Activated gamma-delta T cell treated with Interleukin-2 at 50 U/mL for 16 hours (primary cell): ENCODE measurements at regions not wholly inside any gene's neighbourhood (a gene's known extent, or its start where the extent isn't known, plus 50 kb on each side); places are given as distances from the start of the nearest gene placed in this dataset.
"Not testable (repeated sequence)": the region's sequence is repeated elsewhere in the genome, so short reads cannot be mapped to it uniquely, and the experiment has no call there.

Experiments
- DNase-seq: peaks from one replicate; pipeline ENCODE4 v3.0.0-alpha.2; 2020

DNA sequence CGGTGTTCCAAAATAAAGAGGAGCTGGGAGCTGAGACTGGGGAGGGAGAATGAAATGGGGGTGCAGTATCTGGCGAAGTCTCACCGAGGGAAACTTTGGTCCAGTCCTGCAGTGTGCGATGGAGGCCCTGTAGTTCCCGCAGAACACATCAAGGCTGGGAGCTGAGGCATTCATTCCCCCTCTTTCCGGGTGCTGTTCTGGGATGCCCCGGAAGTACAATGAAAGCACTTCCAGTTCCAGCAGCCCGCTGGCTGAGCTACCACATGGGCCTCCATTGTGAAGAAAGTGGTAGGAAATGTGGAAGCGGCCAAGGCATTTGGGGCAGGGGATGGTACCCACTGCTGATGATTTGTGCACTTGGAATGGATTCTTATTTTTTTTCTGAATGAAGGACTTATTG lies 560.7 kb downstream of the GLRX3 start:
- DNase-seq: no peak

DNA sequence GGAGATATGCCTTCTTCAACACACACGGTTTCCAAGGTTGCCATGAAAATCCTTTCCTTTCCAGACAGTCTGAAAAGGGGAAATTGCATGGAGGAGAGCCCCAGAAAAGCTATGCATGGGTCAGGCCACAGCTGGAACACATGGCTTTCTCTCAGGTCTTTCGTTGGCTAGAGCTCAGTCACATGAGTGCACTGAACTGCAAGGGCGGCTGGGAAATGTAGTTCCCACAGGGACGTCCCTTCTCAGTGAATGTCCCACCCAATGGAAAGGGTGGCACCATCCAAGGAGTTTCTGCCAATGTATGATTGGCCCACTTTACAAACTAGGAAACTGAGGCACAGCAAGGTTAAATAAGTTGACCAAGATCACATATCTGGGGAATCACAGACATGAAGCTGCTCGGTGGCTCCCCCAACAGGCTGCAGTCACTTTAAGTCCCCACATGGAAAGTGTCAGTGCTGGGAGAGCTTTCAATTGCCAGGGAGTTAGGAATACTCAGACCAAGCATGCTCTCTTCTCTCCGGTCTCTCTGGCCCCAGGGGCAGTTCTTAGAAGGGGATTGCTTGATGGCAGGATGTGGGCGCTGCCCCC lies 571.3 kb downstream of the GLRX3 start:
- DNase-seq: no peak

DNA sequence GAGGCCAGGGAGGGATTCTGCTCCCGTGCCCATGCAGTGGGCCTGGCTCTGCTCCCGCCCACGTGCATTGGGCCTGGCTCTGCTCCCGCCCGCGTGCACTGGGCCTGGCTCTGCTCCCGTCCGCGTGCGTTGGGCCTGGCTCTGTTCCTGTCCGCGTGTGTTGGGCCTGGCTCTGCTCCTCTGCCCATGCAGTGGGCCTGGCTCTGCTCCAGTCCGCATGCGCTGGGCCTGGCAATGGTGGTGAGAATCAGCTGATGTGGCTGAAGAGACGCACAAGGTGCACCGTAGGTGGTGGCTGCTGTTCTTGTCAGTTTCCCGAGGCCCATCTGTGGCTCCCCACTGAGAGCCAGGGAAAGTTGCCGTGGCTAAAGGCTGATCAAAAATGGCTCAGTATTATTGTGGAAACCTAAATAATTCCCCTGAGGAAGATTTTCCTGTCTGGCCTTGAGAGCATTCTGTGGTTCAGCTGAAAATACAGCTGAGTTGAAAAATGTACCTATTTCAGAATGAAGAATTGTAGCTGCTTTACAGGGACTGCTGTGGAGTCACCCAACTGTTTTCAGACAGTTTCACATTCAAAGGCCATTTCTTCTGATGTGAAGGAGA lies 572.4 kb downstream of the GLRX3 start:
- DNase-seq: no peak

DNA sequence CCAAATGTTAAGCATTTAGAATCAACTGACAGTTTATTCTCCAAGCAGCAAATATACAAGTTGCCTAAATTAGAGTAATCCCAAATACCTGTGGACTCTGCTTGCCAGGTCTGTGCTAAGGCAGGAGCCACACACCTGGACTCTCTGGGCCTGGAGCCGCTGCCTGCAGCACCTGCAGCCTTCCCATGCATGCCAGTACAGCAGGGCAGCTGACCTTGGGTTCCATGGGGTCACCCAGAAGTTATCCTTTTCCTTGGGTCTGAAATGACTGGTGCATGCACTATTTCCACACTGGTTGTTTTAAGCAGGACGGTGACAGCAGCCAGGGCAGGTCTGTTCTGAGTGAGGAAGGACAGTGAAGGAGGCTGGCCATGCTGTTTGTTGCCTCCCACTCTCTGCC lies 573.2 kb downstream of the GLRX3 start:
- no peak for DNase-seq

DNA sequence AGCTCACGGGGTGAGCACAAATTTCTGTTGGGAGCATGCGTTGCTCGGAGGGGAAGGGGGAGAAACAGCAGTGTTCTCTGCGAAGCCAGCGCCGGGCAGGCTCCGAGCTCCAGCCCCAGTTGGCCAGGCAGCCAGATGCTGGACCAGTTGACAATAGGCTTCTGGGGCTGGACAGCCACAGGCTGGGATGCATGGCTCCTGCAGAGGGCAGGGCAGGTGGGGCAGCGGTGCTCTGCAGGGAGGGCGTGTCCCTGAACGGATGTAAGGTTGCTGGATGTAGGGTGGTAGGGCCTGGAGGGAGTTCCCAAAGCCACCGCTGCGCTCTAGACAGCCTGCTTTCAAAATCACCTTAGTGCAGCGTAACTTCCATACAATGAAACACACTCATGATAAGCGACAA lies 574.9 kb downstream of the GLRX3 start:
- no peak for DNase-seq

DNA sequence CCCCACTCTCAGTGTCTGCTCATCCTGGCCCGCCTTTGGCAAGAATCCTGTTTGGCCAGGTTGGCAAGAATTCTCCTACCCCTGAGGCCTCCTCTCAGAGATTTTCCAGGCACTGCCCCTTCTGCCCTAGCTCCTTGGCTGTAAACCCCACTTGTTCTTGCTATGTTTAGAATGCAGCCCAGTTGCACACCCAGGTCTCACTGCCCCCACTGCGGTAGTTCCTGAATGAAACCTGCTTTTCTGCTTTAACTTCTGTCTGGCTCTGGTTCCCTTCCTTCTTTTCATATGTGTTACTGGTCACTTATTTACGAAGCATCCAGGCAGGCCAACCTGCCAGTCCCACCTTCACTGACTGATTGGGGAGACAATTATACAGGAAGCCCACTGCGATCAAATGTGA lies 576.9 kb downstream of the GLRX3 start:
- no peak for DNase-seq

DNA sequence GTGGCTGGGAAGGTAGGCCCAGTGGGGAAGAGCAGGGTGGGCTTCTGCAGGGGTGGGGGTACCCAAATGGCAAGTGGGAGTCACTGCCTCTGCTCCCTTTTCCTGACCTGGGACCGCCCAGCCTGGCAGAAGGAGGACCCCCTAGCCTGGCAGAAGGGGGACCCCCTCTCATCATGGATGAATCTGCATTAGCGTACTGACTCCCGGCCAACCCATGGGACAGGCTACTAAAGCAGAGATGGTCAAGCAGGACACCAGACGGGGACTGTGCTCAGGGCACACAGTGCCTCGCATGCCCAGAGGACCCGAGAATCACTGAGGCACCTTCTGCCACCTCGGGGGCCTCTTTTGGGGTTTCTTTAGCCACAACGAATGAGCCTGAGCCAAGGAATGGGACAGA lies 577.5 kb downstream of the GLRX3 start:
- no peak for DNase-seq

DNA sequence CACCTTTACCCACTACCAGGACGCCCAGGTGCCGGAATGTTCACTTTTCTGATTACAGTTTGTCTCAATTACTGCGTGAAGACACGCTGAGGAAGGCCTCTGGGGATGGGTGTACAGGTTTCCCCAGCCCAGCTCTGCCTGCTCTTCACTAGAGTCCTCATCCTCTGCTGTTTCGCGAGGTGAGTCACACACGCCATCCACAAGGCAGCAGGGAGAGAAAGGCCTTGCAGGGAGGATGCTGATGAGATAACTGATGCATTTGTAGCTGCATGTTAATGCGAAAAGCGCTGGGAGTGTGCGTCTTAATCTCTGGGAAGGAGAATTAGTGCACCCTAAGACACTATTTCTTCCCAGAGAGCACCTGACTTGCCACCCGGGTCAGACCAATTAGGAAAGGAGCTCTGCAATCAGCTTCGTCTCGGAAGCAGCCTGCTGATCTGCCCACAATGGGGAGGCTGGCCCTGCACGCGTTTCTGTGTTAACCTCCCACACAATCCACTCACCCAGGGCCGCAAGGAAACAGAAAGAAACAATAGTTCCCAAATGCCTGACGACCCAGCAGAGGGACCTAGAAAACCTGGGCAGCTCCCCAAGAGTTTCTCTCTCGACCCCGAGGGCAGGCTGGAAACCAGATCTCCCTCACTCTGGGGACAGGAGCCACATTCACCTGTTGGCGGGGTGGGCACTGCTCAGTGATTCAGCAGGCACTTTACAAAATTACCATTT lies 578.7 kb downstream of the GLRX3 start:
- DNase-seq: no peak

DNA sequence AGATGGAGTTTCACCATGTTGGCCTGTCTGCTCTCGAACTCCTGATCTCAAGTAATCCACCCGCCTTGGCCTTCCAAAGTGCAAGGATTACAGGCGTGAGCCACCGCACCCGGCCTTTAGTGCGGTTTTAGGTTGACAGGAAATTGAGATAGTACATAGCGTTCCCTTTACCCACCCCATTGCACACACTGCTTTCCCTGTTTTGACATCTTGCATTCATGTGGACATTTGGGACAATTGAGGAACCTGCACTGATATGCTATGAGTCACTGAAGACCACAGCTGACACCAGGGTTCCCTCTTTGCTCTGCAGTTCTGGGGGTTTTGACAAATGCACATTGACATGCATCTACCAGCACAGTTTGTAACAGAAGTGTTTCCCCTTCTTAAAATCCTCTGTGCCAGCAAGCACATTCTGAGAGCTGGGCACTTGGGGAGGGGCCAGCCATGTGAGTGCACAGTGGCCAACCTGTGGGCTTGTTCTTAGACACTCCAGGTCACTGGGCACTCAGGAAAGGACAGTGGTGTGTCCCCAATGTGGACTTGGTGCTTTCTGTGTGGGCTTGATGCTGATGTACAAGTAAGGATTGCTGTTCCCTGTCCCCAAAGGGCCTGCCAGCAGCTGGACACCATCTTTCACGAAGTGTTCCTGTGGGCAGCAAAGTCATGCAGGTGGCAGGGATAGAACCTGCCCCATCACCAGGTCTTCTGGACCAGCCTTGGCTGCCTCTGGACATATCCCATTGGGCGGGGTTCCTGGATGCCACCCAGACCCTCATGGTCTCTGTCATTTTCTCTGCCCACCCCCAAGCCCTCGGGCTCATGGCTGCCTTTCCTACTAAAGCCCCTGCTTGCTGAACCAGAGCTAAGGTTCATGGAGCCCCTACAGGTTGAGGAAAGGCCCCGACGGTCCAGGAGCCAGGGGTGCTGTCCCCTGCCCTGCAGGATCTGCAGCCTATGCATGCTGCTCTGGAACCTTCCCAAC lies 579.8 kb downstream of the GLRX3 start:
- DNase-seq: no peak

DNA sequence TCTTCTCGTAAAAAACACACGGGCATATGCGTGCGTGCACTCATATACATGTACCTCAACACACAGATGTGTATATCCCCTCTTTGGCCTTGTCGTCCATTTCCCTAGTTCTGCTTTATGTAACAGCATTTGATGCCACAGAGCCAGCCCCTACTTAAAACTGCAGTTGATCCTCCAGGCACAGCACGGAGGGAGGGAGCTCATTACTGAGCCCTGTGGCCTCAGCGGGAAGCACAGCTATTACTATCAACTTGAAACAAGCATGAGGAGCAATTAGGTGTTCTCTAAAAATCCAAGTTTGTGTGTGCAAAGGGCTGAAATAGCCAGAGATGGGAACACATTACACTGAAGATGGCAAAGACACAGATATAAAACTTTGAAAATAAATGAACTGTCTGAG lies 580.9 kb downstream of the GLRX3 start:
- DNase-seq: no peak

DNA sequence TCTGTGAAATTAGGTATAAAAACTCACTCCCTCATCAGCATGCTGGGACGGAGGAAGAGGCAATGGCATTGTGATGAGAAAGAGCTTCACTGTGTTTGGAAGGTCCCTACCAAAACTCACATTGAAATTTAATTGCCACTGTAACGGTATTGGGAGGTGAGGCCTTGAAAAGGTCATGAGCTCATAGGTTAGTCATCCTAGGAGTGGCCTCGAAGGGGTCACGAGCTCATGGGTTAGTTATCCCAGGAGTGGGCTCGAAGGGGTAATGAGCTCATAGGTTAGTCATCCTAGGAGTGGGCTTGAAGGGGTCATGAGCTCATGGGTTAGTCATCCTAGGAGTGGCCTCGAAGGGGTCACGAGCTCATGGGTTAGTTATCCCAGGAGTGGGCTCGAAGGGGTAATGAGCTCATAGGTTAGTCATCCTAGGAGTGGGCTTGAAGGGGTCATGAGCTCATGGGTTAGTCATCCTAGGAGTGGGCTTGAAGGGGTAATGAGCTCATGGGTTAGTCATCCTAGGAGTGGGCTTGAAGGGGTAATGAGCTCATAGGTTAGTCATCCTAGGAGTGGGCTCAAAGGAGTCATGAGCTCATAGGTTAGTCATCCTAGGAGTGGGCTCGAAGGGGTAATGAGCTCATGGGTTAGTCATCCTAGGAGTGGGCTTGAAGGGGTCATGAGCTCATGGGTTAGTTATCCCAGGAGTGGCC lies 582.7 kb downstream of the GLRX3 start:
- DNase-seq: not testable (repeated sequence)

DNA sequence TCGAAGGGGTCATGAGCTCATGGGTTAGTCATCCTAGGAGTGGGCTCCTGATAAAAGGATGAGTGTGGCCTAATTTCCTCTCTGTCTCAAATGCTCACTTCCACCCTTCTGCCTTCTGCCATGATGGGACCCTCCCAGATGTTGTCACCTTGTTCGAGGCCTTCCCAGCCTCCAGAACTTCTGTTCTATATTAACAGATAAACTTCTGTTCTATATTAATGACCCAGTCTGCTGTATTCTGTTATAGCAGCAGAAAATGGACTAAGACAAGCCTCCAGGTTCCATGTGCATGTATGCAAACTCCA lies 583.2 kb downstream of the GLRX3 start:
- DNase-seq: no peak

DNA sequence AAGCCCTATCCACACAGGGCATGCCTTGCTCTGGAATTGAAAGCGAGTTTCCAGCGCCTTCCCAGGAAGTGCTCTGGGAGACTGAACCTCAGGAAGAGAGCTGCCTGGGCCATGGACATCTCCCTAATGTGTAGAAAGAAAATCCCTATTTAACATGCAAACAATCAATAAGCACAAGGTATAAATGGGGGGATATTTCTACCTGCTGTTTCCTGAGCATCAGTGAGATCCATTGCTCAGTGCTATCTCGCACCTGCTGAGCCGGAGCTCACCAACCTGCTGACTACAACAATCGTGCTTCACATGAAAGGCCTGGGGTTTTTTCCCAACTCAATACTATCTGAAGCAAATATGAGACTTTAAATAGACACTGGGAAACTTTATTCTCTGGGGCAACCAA lies 584.0 kb downstream of the GLRX3 start:
- no peak for DNase-seq

DNA sequence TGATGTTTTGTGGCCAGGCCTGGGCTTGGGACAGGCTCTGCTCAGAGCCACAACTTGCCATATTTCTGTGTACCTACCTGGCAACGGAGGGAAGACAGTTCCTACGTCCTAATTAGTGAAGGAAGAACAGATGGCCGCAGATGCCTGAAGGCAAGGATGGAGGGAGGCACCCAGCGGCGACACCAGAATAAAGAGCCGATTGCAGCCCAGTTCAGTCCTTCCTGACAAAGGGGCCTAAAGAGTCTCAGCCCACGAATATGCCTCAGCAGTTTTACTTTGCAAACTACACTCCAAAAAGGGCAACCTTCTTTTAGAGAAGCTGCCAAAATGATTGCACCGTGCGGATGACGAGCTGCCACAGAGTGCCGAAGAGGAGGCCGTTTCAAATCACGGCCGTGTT lies 585.8 kb downstream of the GLRX3 start:
- DNase-seq: no peak

DNA sequence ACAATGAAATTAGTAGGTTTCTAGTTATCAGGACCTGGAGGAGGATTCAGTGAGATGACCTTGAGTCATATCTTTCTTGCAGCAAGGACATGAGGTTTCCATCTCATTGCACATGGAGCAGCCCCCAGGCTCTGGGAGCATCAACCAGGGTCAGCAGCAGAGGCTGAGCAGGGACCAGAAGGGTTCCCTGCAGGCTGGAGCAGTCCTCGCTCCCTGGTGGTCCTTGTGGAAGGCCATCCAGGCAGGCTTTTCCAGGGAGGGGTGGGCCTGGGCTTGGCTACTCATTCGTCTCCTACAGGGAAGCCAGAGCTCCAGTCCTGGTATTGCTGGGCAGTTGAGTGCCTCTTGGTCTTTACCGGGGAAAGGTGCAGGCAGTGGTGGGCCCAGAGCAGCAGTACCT lies 587.5 kb downstream of the GLRX3 start:
- no peak for DNase-seq

DNA sequence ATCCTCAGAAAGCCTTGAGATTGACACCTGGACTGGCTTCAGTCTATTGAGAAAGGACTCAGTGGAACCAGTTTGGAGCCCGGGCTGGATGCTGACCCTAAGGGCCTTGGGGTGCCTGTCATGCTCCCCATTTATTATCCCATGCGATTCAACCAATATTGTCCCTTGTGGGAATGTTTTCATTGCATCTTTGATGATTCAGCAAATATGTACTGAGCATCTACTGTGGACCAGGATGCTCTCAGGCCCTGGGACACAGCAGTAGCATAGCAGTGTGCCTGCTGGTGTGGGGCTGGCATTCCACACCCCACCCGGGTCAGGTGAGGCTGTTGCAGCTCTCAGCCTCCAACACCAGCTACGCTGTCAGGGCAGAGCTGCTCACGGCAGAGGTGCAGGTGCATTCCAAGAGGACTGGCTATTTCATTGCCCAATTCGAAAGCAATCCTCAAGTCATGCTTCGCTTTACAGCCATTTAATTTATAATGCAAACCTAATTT lies 586.0 kb downstream of the TCERG1L start:
- no peak for DNase-seq

DNA sequence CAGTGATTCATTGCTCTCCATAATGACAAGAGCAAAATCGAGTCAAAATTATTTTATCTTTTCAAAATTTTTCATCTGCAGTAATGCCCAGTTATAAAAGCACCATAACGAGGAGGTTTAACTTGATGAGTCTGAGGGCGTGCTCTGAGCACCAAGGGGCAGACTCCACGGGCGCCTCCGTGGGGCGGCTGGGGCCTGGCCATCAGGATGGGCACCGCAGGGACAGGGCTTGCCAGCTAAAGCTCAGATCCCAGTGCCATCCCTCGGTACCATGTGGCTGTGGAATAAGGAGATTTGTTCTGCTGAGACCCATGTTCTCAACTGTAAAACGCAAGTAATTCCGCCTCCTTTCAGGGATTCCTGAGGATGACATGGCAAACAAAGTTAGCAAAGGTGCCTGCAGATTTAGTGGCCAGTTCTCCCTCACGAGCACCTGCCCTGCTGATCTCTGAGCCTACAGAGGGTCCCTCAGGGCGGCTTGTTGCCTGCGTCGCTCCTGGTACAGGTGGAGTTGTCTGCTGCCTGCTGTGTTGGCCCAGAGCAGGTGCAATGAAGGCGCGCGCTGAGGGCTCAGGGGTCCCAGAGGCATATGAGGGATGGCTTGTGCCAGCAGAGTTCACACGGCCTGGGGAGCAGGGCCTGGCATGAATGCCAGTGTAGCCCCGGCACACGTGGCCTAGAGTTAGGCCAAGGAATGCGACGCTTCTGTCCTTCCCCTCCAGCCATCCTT lies 584.4 kb downstream of the TCERG1L start:
- no peak for DNase-seq

DNA sequence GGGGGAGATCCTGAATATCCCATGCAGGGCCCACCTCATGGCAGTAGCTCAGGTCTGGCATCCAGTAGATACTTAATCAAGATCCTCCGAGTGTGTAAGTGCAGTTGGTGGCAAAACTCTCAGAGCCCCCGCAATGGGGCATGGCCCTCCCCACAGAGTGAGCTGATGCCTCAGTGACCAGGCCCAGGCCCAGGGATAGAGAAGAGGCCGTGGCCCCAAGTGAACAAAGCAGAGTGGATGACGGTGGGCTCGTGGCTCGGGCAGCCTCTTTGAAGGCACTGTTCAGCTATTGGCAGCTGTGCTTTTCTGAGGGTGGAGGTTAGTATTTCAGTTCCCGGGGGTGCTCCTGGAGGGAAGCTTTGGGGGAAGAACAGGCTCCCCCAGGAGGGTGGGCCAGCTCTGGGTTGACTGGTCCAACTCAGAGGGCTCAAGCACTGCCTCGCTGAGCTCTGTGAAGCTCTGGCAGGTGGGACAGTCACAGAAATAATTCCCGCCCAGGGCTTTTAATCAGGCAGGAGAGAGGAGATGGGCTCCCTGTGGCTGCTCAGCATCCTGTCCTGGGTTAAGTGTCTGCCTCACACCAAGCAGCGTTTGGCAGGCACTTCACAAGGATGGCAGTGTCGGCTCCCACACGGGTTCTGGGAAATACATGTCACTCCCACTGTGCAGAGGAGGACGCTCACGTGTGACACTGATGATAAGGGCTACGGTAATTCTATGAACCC lies 583.6 kb downstream of the TCERG1L start:
- DNase-seq: no peak

DNA sequence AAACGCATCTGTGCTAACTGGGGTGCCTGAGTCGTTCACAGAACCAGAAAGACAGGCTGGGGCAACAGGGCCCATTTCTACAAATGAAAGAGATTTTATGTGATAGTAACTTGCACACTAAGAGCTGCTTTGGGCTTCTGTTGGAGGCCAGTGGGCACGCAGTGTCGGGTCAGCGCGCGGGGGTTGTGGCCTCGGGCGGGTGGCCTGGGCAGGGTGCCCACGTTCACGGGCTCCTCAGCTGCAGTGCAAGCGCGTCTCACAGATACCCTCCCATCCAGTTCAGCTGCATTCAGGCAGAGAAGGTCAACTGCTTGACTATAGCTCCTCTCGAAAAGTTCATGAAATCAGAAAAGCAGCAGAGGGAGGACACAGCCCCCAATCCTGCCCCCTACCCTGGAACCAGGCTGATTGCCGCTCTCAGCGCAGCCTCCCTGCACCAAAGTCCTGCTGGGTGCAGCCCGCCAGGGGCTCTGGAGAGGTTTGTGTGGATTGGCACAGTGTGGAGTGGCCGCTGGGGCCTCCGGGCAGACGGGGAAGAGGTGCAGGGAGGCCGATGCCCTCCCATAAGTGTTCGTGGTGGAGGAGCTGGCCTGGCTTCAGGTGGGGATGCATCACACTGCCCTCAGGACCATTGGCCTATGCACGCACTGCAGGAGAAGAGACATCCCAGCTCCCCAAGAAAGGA lies 582.8 kb downstream of the TCERG1L start:
- no peak for DNase-seq

DNA sequence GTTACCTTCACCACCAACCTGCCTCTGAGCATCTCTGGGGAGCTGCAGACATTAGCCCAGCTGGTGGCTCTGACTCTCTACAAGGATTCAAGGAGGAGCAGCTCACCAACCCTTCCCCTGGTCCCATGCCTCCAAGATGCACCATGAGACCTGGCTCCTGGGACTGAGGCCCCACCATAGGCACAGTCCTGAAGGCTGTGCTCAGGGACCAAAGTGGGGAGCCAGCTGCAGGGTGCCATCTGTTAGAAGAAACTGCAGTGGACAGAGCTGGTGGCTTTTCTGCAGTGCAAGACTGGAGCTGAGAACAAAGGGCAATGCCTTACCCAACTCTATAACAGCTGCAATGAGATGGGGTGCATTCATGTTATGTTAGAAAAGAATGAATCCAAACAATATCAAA lies 581.6 kb downstream of the TCERG1L start:
- no peak for DNase-seq

DNA sequence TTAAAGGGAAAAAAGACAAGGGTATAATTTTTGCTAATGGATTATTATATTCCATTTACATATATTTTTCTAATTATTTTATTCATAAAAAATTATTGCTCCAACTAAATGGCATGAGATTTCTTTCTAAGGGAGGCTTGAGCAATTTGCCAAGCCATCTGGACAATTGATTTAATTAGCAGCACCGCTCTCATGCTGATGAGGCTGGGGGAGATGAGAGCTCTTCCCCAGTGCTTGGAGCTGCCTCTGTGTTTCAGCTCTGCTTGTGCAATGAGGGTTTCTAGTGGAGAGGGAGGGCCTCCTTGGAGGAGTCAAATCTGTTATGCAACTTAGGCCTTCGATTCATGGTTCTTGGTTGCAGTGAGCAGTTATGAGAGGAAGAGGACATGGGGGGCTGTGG lies 574.3 kb downstream of the TCERG1L start:
- no peak for DNase-seq
